HG02884 (cell line): ENCODE measurements at regions not wholly inside any gene's neighbourhood (a gene's known extent, or its start where the extent isn't known, plus 50 kb on each side); places are given as distances from the start of the nearest gene placed in this dataset.

Experiments
- ATAC-seq: cut with Tn5 transposase; IDR thresholded peaks from one replicate; pipeline ENCODE4 v1.9.1; 2021; ENCODE audit warnings: mild to moderate bottlenecking, moderate library complexity; ENCODE audit not compliant: unreplicated experiment

- no peak for ATAC-seq
Observed at GRCh38 chr10:83037653-83038052, 1101.7 kb upstream of the GHITM start.

DNA sequence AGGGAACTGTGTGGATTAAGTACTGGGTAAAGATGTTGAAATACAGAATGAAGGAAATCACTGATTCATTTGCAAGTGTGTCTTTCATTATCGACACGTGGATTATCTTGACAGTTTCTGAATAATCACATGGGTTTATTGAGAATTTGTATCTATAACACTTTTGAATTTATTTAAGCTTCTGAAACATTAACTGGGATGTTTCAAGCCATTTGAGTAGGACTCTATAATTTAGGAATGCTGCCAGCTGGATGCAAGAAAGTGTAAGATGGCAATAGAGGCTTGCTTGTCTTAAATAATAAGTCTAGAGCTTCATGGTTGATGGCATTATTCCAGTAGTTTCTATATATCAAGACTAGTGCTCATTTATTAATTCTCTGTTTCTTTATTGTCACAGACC, 1100.7 kb upstream of the GHITM start:
- no peak for ATAC-seq

GRCh38 chr10:83045731-83046130, 1093.6 kb upstream of the GHITM start:
- no peak for ATAC-seq

DNA sequence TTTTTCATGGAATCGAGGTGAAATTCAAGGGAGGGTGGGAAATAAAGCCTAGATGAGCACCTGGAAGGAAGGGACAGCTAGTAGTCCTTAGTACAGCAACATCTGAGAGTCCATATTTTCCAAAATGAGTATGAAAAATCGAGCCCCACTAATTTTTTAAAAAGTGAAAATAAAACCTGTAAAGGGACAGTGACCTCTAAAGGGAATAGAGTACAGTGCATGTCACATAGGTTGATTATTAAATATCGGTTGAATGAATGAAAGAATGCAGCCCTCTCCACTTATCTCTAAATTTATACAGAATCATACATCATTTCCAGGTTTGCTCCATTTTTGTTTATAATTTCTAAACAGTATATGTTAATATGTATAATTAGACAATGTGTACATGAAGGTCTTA, 1088.5 kb upstream of the GHITM start:
- no peak for ATAC-seq

DNA sequence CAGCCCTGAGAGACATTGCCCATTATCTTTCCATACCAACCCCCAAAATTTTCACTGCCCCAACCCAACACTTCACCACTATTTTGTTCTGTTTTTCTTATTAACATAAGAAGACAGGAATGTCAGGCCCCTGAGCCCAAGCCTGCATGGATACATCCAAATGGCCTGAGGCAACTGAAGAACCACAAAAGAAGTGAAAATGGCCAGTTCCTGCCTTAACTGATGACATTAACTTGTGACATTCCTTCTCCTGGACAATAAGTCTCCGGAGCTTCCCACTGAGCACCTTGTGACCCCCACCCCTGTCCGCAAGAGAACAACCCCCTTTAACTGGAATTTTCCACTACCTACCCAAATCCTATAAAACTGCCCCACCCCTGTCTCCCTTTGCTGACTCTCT, 1076.4 kb upstream of the GHITM start:
- no peak for ATAC-seq

GRCh38 chr10:83073472-83073871, 1065.8 kb upstream of the GHITM start:
- no peak for ATAC-seq

- ATAC-seq: no peak
Observed at GRCh38 chr10:83075016-83075814, 1064.1 kb upstream of the GHITM start.

DNA sequence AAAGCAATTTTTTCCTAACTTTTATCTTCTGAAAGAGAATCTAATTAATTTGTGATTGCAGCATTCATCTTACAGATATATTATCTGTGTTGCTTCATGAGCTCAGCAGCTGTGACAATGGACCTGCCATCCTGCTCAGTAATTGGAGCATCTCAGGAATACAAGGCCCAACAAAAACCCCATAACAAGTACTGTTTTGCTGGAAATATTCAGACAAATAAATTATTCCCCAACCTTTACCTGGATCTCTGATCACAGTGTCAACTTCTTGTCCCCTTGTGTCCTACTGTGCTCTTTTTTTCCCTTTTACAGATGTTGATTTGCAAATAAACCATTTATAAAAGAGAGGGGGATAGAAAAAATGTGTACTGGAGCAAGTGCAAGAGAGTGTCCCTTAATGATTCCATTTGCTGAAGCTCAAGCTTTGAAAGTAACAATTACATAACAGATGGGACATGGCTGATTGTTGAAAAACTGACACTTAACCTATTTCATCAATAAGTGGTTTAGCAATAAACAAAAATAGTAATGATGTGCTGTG, 1063.4 kb upstream of the GHITM start:
- ATAC-seq: no peak

GRCh38 chr10:83076443-83076842, 1062.9 kb upstream of the GHITM start:
- no peak for ATAC-seq

DNA sequence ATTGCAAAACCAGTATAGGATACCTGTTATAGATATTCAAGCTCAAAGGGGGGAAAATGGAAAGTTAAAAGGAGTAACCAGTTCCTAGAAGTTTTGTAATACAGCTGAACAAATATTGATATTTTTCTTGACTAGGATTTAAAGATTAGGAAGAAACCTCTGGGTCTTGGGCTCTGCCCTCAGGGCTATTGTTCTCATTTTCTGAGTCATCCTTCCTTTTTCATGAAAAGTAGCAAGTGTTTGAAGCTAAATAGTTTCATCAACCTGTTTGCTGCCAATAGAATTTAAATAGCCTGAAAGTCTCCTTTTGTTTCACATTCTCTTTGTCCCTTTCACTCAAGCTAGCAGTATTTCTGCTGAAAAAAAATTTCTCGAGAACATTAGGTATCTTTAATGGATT, 1061.1 kb upstream of the GHITM start:
- no peak for ATAC-seq

GRCh38 chr10:83078645-83079044, 1060.7 kb upstream of the GHITM start:
- ATAC-seq: no peak

- ATAC-seq: no peak
Observed at GRCh38 chr10:83083831-83084230, 1055.5 kb upstream of the GHITM start.

- ATAC-seq: no peak
Observed at GRCh38 chr10:83089335-83089734, 1050.0 kb upstream of the GHITM start.

DNA sequence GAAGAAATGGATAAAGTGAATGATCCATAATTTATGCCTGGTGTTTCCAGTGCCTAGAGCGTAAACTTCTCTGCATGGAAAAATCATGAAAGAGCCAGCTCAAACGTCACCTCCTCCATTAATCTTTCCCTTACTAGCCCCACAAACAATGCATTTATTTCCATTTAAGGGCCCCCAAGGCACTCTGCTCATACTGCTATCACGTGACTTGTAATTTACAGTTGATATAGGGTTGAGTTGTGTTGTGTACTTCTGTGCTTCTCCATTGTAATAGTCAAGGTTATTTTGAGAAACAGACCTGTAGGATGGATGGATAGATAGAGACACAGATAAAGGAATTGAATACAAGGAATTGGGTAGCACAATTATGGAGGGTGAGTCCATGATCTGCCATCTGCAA, 1034.7 kb upstream of the GHITM start:
- ATAC-seq: no peak

GRCh38 chr10:83108565-83109333, 1030.6 kb upstream of the GHITM start:
- ATAC-seq: no peak

GRCh38 chr10:83119346-83119745, 1020.0 kb upstream of the GHITM start:
- no peak for ATAC-seq

DNA sequence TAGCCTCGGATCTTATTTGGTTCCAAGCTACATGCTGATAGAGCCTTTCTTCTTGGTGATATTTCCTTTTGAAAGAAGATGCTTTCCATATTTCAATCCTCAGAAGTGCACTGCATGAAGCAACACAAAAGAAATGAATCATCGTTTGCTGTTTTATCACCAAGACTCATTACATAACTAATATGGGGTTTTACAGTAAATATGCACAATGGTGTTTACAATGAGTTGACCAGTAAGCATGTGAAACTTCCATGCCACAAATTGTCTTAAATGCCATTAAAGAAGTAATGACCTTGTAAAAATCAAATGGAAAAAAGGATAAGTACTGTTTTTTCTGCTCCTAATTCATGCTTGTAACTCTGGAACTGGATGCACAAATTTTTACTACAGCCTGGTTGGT, 1017.0 kb upstream of the GHITM start:
- ATAC-seq: no peak

- no peak for ATAC-seq
Observed at GRCh38 chr10:83127942-83128575, 1011.2 kb upstream of the GHITM start.

DNA sequence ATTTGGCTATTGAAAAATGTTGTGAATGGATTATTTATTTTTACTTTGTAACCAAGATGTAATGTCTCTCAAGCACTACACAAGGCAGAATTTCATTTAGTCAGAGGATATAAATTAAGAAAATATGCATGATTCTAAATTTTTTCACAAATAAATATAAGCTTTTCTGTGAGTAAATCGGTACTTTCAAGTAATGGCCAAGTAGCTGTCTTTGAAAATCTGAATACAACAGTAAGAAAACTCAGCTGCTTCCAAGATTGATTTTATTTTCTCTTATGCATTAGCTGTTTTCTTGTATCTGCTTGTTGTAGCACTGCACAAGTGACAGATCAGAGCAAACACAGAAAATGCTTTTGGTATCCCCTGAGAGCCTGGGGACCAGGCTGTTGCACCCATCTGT, 998.5 kb upstream of the GHITM start:
- no peak for ATAC-seq

DNA sequence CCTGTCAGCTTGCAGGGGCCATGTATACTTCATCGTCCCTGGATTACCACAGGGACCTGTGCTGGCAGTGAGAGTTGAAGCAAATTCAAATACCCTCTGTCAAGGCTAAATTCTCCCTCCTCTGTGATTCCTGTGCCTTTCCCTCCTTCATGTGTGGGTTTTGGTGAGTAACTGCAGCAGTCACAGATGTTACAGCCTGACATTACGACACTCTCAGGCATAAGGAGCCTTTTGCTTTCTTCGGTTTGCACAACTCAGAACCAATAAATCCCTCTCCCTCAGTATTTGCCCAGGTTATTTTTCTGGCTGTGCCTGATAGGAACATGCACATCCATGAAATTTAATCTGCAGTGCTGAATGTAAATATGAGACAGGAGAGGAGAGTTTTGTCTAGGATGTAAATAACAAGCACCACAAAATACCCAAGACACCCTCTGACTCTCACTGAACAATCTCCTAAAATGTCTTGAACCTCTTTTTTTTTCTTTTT, 997.2 kb upstream of the GHITM start:
- no peak for ATAC-seq

- no peak for ATAC-seq
Observed at GRCh38 chr10:83144461-83144860, 994.8 kb upstream of the GHITM start.
